ENCODE measurements at regions not wholly inside any gene's neighbourhood (a gene's known extent, or its start where the extent isn't known, plus 50 kb on each side); places are given as distances from the start of the nearest gene placed in this dataset.
"Not testable (repeated sequence)": the region's sequence is repeated elsewhere in the genome, so short reads cannot be mapped to it uniquely, and the experiment has no call there.

DNA sequence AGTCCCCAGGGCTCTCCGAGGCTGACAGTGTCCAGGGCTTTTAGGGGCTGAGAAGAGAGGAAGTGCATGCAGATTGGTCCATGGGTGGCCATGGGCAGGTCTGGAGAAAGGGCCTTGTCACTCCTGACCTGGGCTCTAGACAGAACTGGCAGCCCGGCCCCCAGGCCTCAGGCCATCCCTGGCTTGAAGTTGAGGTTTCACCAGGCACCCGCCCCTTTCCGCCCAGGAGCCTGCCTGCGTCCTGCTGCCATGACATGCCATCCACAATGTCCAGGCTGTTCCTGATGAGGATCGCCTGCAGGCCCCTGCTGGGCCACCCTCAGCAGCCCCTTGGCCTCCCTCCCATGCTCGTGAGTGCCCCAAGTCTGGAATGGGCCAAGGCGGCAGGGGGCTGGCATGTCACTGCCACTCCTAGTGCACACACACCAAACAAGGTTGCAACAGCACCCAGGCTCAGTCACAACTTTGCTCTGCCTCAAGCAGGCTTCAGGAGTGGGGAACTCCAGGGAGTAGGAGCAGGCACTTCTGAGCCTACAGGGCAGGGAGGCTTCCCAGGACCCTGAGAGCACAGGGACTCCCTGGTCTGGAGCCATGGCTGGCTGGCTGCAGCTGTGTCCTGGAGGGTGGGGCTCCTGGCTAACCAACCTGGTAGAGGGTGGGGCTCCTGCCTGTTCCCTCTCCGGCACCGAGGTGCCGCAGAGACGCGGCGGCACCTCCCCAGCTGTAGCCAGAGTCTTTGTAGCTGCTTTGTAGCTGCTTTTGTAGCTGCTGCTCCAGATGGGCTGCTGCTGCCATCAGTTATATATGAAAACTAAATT, 1457.1 kb upstream of the GBE1 start:
- Histone ChIP-seq H3K4me3 (replicated peaks; ENCODE audit: insufficient read depth, low read length) (no peak overlapping the region), H3K27me3 (ENCODE audit: insufficient read depth, poor library complexity, severe bottlenecking) (no peaks in the 10 kb centered on the region), H3K27ac (replicated peaks) (no peak overlapping the region)
- DNase-seq (ENCODE audit: low read depth in 1 of 2, low spot score in 1 of 2), result no peak
- TF ChIP-seq POLR2AphosphoS5 (IDR thresholded peaks at IDR 0.05; ENCODE audit: low read depth), result no peak
- TF ChIP-seq, protein P1, sequence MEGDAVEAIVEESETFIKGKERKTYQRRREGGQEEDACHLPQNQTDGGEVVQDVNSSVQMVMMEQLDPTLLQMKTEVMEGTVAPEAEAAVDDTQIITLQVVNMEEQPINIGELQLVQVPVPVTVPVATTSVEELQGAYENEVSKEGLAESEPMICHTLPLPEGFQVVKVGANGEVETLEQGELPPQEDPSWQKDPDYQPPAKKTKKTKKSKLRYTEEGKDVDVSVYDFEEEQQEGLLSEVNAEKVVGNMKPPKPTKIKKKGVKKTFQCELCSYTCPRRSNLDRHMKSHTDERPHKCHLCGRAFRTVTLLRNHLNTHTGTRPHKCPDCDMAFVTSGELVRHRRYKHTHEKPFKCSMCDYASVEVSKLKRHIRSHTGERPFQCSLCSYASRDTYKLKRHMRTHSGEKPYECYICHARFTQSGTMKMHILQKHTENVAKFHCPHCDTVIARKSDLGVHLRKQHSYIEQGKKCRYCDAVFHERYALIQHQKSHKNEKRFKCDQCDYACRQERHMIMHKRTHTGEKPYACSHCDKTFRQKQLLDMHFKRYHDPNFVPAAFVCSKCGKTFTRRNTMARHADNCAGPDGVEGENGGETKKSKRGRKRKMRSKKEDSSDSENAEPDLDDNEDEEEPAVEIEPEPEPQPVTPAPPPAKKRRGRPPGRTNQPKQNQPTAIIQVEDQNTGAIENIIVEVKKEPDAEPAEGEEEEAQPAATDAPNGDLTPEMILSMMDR (IDR thresholded peaks at IDR 0.05; ENCODE audit: insufficient read depth, low read length), result no peak
- TF ChIP-seq, protein P2, sequence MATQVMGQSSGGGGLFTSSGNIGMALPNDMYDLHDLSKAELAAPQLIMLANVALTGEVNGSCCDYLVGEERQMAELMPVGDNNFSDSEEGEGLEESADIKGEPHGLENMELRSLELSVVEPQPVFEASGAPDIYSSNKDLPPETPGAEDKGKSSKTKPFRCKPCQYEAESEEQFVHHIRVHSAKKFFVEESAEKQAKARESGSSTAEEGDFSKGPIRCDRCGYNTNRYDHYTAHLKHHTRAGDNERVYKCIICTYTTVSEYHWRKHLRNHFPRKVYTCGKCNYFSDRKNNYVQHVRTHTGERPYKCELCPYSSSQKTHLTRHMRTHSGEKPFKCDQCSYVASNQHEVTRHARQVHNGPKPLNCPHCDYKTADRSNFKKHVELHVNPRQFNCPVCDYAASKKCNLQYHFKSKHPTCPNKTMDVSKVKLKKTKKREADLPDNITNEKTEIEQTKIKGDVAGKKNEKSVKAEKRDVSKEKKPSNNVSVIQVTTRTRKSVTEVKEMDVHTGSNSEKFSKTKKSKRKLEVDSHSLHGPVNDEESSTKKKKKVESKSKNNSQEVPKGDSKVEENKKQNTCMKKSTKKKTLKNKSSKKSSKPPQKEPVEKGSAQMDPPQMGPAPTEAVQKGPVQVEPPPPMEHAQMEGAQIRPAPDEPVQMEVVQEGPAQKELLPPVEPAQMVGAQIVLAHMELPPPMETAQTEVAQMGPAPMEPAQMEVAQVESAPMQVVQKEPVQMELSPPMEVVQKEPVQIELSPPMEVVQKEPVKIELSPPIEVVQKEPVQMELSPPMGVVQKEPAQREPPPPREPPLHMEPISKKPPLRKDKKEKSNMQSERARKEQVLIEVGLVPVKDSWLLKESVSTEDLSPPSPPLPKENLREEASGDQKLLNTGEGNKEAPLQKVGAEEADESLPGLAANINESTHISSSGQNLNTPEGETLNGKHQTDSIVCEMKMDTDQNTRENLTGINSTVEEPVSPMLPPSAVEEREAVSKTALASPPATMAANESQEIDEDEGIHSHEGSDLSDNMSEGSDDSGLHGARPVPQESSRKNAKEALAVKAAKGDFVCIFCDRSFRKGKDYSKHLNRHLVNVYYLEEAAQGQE (IDR thresholded peaks at IDR 0.05; ENCODE audit: insufficient replicate concordance, low read depth), result no peak
- TF ChIP-seq SPI1 (IDR thresholded peaks at IDR 0.05; ENCODE audit: borderline replicate concordance, low read depth), result no peak
- no peak for TF ChIP-seq GABPA (IDR thresholded peaks at IDR 0.05; ENCODE audit: low read depth)

DNA sequence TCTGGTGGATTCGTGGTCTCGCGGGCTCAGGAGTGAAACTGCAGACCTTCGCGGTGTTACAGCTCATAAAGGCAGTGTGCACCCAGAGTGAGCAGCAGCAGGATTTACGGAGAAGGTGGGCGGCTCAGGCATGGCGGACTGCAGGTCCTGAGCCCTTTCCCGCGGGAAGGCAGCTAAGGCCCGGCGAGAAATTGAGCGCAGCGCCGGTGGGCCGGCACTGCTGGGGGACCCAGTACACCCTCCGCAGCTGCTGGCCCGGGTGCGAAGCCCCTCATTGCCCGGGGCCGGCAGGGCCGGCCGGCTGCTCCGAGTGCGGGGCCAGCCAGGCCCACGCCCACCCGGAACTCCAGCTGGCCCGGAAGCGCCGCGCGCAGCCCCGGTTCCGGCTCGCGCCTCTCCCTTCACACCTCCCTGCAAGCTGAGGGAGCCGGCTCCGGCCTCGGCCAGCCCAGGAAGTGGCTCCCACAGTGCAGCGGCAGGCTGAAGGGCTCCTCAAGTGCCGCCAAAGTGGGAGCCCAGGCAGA, 1456.2 kb upstream of the GBE1 start:
- DNase-seq (ENCODE audit: low read depth in 1 of 2, low spot score in 1 of 2); H3K27ac ChIP-seq (replicated peaks): not testable (repeated sequence)

DNA sequence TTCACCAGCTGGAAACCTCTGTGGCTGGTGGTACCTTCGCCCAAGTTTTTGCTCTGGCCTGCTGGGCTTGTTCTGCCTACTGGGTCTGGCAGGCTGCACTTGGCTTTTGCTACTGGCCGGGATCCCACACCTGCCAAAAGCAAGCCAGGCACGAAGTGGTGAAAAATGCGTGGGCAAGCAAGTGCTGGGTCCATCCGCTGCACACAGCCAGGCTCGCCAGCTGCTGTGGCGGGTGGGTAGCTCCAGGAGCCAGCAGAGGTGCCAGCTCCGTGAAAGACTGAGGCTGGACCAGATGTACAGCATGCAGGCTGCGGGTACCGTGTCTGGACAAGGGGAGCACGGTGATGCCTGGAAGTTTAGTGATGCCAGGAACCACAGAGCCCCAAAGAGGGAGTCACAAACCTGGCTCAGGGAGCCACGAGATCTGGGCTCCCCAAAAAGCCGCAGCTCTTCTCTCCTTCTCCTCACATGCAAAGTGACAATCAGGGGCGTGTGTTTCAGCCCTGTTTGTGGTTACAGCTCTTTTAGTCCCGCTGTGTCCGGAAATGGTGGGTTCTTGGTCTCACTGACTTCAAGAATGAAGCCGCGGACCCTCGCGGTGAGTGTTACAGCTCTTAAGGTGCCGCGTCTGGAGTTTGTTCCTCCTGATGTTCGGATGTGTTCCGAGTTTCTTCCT, 1455.6 kb upstream of the GBE1 start:
- Histone ChIP-seq H3K4me3 (replicated peaks; ENCODE audit: insufficient read depth, low read length) (no peak overlapping the region), H3K27ac (replicated peaks) (no peak overlapping the region), H3K27me3 (ENCODE audit: insufficient read depth, poor library complexity, severe bottlenecking) (no peaks in the 10 kb centered on the region)
- no peak for DNase-seq (ENCODE audit: low read depth in 1 of 2, low spot score in 1 of 2)
- TF ChIP-seq SPI1 (IDR thresholded peaks at IDR 0.05; ENCODE audit: borderline replicate concordance, low read depth), result no peak
- TF ChIP-seq GABPA (IDR thresholded peaks at IDR 0.05; ENCODE audit: low read depth), result no peak
- TF ChIP-seq POLR2AphosphoS5 (IDR thresholded peaks at IDR 0.05; ENCODE audit: low read depth), result no peak
- TF ChIP-seq, protein P2 (IDR thresholded peaks at IDR 0.05; ENCODE audit: insufficient replicate concordance, low read depth), result no peak
- TF ChIP-seq, protein P1 (IDR thresholded peaks at IDR 0.05; ENCODE audit: insufficient read depth, low read length), result no peak

More for the DNA sequence above, 1456.2 kb upstream of the GBE1 start:
- H3K4me3 ChIP-seq (replicated peaks; ENCODE audit: insufficient read depth, low read length); H3K27me3 ChIP-seq (ENCODE audit: insufficient read depth, poor library complexity, severe bottlenecking): not testable (repeated sequence)

DNA sequence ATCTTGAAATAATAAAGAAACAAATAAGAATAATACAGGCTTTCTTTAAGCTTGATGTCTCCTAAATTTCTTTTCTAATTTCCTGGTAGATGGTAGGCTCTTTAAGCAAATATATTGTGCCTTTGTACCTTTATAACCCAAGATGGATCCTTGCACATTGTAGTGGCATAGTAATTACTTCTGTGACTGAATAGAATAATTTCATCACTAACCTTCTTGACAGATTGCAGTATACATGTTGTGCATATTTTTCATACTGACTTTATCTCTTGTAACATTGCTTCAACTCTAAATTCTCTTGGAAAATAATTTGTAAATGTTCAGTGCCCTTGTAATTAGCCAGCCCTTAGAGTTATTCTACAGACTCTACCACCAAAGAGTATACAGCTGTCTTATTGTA, 1433.8 kb upstream of the GBE1 start:
- no peaks in the 10 kb centered on the region for H3K27me3 ChIP-seq (ENCODE audit: insufficient read depth, poor library complexity, severe bottlenecking)

More for the DNA sequence above, 1433.8 kb upstream of the GBE1 start:
- DNase-seq (ENCODE audit: low read depth in 1 of 2, low spot score in 1 of 2), result no peak
- no peak for TF ChIP-seq GABPA (IDR thresholded peaks at IDR 0.05; ENCODE audit: low read depth)
- TF ChIP-seq POLR2AphosphoS5 (IDR thresholded peaks at IDR 0.05; ENCODE audit: low read depth), result no peak
- TF ChIP-seq, protein P1 (IDR thresholded peaks at IDR 0.05; ENCODE audit: insufficient read depth, low read length), result no peak
- TF ChIP-seq, protein P2 (IDR thresholded peaks at IDR 0.05; ENCODE audit: insufficient replicate concordance, low read depth), result no peak
- TF ChIP-seq SPI1 (IDR thresholded peaks at IDR 0.05; ENCODE audit: borderline replicate concordance, low read depth), result no peak
- Histone ChIP-seq H3K4me3 (replicated peaks; ENCODE audit: insufficient read depth, low read length) (no peak overlapping the region), H3K27ac (replicated peaks) (no peak overlapping the region)

All from HL-60 (cell line).